ENCODE measurements at regions not wholly inside any gene's neighbourhood (a gene's known extent, or its start where the extent isn't known, plus 50 kb on each side); places are given as distances from the start of the nearest gene placed in this dataset.
"Not testable (repeated sequence)": the region's sequence is repeated elsewhere in the genome, so short reads cannot be mapped to it uniquely, and the experiment has no call there.

GRCh38 chr12:131591714-131592709 is 118.9 kb upstream of the SFSWAP start:
- DNase-seq = no peak

DNA sequence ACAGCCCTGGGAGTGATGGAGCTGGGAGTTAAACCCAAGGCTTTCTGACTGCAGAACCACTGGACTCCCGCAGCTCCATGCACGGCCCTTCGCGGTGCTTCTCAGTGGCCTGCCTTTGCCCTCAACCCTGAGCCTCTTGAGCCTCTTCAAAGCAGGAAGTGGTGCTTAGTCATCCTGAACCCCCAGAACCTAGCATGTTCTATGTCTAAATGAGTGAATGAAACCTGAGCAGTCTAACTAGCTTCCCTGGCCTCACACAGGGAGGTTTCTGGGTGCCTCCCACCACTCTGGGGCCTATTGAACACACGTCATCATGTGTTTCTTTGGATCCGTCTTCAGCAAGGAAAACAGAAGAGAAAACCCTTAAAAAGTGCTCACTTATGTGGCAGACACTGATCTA is 117.9 kb upstream of the SFSWAP start:
- no peak for DNase-seq

DNA sequence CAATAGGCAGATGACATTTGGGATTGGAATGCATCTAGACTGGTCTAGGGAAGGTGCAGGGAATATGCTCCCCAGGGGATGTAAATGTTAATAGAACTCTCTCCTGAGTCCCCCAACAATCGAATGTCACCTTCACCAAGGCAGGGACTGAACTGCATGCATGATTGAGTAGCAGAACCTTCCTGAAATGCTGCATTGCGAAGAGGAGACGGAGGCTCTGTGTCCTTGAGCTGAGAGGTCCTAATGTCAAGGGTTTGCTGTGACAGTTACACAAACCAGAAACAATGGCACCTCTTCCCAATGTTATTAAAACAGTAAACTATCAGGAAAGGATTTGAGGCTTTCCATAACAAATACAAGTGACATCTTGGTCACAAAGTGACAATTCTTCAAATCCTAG is 117.5 kb upstream of the SFSWAP start:
- DNase-seq = no peak

DNA sequence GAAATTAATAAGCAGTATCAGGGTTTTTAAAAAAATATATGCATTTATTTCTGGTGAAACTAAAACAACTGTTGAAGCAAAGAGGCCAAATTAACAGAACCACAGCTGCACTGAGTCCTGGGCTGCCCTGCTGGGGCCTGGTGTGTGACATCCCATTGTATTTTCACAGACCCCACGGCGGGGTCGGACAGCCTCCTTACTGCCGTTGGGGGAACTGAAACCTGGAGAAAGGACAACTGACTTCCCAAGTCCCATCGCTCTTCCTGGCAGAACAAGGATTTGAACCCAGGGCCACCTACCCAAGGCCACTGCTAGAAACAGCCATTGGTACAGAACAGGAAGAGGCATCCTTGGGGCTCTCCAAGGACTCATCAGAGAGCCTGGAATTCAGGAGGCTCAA is 114.8 kb upstream of the SFSWAP start:
- no peak for DNase-seq

DNA sequence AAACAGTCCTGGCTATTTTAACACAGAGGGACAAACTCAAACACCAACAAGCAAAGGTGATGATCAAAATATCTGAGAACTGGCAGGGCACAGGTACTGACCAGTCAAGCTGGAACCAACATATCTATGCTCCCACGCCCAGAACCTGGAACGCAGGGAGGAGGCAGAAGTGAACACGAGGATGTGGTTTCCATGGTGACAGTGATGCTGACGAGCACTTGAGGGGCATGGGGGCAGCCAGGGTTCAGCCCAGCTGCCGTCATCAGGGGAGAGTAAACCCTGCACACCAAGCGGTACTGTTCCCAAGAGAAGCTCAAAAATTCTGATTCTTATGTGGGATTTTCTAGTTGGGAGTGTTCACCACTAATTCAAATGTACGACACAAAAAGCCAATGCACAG is 113.6 kb upstream of the SFSWAP start:
- no peak for DNase-seq

DNA sequence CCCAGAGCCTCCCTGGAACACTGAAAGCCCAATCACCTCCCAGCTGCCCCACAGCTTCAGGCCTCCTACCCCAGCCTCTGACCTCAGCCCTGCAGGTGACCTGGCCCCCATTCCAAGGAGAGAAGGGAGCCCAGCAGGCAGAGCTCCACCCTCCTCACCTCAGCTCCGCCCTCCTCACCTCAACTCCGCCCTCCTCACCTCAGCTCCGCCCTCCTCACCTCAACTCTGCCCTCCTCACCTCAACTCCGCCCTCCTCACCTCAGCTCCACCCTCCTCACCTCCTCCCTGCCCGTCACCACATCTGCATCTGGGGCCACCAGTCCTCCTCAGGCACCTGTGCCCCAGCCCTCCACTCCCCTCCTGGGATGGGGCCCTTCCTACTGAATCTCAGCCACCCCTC is 112.2 kb upstream of the SFSWAP start:
- no peak for DNase-seq

- DNase-seq = no peak
Measured at GRCh38 chr12:131599190-131600159, 111.4 kb upstream of the SFSWAP start.

DNA sequence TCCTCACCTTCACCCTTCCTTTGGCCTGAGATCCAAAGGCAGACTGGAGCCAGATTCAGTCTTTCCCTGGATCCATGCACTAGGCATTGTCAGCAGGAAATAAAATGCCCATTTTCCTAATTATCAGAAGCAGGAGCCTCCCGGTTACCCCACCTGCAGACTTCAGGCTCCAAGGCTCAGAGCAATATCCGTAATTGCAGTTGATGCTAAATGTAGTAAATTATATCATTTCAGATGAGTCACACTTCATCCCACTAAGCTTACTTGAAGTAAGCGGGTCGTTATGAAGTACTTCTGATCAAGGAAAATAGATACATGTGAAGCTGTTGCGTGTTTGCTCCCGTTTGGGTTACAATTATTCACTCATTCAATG is 110.7 kb upstream of the SFSWAP start:
- no peak for DNase-seq

DNA sequence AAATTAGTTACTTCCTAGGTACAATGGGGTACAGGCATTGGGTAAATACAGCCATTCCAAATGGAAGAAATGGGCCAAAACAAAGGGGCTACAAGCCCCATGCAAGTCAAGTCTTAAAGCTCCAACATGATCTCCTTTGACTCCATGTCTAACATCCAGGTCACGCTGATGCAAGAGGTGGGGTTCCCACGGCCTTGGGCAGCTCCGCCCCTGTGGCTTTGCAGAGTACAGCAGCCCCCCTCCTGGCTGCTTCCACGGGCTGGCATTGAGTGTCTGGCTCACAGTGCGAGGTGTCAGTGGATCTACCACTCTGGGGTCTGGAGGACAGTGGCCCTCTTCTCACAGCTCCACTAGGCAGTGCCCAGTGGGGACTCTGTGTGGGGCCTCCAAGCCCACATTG is 109.4 kb upstream of the SFSWAP start:
- not testable (repeated sequence) for DNase-seq

GRCh38 chr12:131603106-131603938 is 107.6 kb upstream of the SFSWAP start:
- DNase-seq = no peak

- no peak for DNase-seq
Measured at GRCh38 chr12:131603939-131604795, 106.7 kb upstream of the SFSWAP start.

GRCh38 chr12:131604859-131605258 is 106.0 kb upstream of the SFSWAP start:
- DNase-seq = no peak

DNA sequence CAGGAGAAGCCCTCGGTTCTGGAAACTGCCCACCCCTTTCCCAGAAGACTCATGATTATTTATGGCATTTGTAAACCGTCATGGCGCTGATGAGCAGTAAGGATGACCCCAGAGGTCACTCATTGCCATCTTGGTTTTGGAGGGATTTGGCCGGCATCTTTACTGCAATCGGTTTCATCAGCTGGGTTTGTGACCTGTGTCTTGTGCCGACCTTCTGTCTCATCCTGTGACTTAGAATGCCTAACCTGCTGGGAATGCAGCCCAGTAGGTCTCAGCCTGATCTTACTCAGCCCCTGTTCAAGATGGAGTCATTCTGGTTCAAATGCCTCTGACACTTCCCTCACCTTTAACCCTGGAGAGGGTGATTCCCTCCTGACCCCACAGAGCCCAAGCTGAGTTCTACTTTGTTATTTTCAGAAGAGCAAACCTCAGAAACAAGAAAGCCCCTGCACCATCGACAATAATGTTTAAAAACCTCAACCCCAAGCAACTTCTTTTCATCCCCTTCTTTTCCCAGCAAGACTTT is 105.5 kb upstream of the SFSWAP start:
- DNase-seq = no peak

DNA sequence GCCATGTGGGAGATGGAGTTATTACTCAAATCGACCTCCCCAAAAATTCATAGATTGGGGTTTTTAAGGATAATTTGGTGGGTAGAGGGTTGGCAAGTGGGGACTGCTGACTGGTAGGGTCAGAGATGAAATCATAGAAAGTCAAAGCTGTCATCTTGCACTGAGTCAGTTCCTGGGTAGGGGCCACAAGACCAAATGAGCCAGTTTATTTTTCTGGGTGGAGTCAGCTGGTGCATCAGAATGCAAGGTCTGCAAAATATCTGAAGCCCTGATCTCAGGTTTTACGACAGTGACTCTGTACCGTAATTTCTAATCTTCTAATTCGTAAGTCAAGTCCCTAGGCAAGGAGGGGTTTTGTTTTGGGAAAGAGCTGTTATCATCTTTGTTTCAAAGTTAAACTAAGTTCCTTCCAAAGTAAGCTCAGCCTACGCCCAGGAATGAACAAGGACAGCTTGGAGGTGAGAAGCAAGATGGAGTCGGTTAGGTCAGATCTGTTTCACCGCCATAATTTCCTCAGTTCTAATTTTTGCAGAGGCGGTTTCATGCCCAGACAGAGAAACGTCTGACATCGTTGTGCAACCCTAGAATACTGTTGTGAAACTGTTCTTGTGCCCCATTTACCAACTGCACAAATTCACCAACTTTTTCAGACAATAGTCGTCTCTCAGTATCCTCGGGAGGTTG is 104.5 kb upstream of the SFSWAP start:
- no peak for DNase-seq

- no peak for DNase-seq
Measured at GRCh38 chr12:131607658-131608447, 103.0 kb upstream of the SFSWAP start.

DNA sequence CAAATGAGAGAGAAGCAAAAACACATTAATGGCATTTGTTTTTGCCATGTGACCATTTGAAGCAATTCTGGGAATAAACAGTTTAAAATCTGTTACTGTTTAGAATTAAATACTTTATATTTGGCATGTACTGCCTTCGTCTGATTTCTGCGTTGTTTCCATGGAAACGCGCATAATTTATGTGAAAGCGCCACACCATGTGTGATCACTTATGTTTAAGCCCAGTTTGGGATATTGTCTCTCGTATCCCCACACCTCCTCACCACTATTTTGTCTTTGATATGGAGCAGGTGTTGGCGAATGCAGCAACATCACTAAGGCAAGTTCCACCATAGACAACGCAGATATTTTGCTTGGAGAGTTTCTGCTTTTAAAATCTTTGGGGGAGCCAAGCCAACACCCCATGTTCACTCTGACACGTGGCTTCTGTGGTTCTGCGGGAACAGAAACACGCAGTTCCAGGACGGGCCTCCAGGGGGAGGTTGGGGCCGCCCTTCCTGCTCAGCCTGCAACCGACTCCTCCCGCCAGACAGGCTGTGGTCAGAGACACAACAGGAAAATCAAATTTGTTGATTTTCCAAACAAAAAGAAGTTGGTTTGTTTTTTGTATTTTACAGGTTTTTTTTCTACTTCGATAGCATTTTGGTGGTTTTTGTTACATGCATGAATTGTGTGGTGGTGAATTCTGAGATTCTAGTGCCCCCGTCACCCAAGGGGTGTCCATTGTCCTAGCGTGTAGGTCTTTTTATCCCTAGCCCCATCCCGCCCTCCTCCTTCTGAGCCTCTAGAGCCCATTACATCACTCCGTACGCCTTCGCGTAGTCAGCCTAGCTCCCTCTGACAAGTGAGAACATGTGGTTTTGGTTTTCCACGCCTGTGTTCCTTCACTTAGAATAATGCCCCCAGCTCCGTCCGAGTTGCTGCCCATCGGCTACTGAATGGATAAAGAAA is 101.9 kb upstream of the SFSWAP start:
- DNase-seq = peak; percentile 64

DNA sequence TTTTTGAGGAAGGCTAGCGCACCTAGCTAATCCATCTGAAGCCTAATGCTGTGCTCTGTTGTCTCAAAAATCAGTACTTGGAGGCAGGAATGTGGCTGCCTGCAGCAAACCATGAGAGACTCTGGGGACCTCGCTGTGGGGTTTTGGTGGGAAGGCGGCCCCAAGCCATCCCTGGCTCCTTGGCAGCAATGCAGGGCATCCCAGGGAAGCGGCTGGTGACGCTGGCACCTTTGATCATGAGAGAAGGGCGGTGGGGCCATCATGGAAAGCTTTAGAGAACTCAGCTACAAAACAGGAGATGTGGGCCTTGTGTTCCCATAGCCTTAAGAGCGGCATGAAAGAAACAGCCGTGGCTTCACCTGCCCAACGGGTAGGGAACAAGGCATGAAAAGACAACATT is 101.1 kb upstream of the SFSWAP start:
- no peak for DNase-seq

DNA sequence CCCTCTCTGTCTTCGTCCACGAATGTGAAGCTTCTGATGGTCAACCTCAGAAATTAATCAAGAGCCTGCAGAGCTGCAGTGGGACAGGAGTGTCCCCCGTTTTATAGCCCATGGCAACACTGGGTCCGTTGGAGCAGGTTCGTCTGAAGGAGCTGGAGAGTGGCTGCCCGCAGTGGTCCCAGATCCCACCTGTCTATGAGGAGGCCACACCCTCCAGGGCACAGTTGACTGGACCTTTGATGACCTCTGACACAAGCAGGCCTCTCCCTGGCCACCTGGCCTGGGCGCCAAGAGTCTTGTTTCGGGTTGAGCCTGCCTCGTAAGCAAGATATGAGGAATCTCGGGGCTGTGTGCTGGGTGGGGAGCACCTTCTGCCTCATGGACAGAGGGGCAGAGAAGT is 100.7 kb upstream of the SFSWAP start:
- DNase-seq = no peak

DNA sequence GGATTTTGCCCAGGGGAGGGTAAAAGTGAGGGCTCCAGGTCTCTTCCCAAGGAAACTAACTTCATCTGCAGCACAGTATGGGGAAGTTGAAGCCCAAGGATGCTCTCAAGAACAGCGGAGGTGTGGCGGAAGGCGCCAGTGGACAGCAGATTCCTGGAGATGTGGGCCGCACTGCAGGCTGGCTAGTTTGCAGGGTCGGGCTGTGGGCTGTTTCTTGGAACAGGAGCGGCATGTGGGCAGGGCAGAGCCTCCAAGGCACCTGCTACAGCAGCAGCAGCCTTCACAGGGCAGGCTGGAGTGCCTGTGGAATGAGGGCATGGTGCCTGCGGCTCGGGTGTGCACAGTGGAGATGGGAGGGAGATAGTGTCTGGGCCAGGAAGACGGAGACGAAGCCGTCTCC is 100.0 kb upstream of the SFSWAP start:
- no peak for DNase-seq
